Body of pancreas (tissue), 4 donors: ENCODE measurements at regions not wholly inside any gene's neighbourhood (a gene's known extent, or its start where the extent isn't known, plus 50 kb on each side); places are given as distances from the start of the nearest gene placed in this dataset.

ENCODE experiments used
- ATAC-seq: fragments of 150-250 bp; one replicate; pipeline ENCODE4 v1.9.1; 2016
- DNase-seq, 4 donors: peaks; one replicate each; pipeline ENCODE4 v3.0.0-alpha.2; 2019
- H3K27ac ChIP-seq, 4 donors: fragments of 200-600 bp; sonication (generic); 1 replicate in 3 of 4; 2 replicates in 1 of 4; pipeline versions ENCODE4 v1.5.1 to v1.6.1; 2016 to 2019; ENCODE audit warnings: mild to moderate bottlenecking in 1 of 4, mixed read lengths in 1 of 4, moderate library complexity in 1 of 4
- H3K27me3 ChIP-seq, 2 donors: fragments of 200-600 bp; sonication (generic); one replicate each; pipeline ENCODE4 v1.6.0; 2016; ENCODE audit warnings: mild to moderate bottlenecking in 1 of 2
- H3K36me3 ChIP-seq, 2 donors: fragments of 200-600 bp; sonication (generic); replicated peaks in 1 of 2; 2 replicates each; pipeline ENCODE4 v1.5.1; 2016; ENCODE audit warnings: low read depth in 2 of 2; ENCODE audit not compliant: insufficient read depth in 1 of 2
- H3K4me1 ChIP-seq: fragments of 200-600 bp; sonication (generic); one replicate; pipeline ENCODE4 v1.6.0; 2016
- H3K4me3 ChIP-seq, 2 donors: fragments of 200-600 bp; sonication (generic); 1 replicate in 1 of 2; 2 replicates in 1 of 2; pipeline ENCODE4 v1.5.1; 2016 to 2019
- H3K9me3 ChIP-seq, 3 donors: fragments of 200-600 bp; sonication (generic); 1 replicate in 2 of 3; 2 replicates in 1 of 3; pipeline ENCODE4 v1.5.1; 2016
- POLR2A ChIP-seq, 3 donors: fragments of 450-650 bp; IDR thresholded peaks; one replicate each; pipeline ENCODE4 v1.6.1; 2016; ENCODE audit warnings: antibody characterized with exemption in 3 of 3, mild to moderate bottlenecking in 2 of 3
- WGBS, 2 donors: methylation state at CpG; one replicate each; pipeline ENCODE4 v1.1.5; 2017; 5-methylcytosine and 5-hydroxymethylcytosine counted together
- intact Hi-C: fragments of 100-400 bp; cut with DNase I; formaldehyde crosslinking; loops from one replicate; pipeline ENCODE4 v1.15.1; 2023
- TF ChIP-seq, protein P1 (sequence below), 7 experiments: fragments of 450-650 bp in 4 of 7; fragments of 200-600 bp in 3 of 7; sonication (generic) in 3 of 7; IDR thresholded peaks; one replicate each; pipeline ENCODE4 v1.5.1; 2016 to 2019; ENCODE audit warnings: antibody characterized with exemption in 7 of 7

- WGBS, 2 donors, result 85 to 92% methylated on average over 3 of the region's 3 CpGs
- no peaks in the 10 kb centered on the region for H3K36me3 ChIP-seq
- intact Hi-C loops, result no loop called here
- TF ChIP-seq, protein P1, sequence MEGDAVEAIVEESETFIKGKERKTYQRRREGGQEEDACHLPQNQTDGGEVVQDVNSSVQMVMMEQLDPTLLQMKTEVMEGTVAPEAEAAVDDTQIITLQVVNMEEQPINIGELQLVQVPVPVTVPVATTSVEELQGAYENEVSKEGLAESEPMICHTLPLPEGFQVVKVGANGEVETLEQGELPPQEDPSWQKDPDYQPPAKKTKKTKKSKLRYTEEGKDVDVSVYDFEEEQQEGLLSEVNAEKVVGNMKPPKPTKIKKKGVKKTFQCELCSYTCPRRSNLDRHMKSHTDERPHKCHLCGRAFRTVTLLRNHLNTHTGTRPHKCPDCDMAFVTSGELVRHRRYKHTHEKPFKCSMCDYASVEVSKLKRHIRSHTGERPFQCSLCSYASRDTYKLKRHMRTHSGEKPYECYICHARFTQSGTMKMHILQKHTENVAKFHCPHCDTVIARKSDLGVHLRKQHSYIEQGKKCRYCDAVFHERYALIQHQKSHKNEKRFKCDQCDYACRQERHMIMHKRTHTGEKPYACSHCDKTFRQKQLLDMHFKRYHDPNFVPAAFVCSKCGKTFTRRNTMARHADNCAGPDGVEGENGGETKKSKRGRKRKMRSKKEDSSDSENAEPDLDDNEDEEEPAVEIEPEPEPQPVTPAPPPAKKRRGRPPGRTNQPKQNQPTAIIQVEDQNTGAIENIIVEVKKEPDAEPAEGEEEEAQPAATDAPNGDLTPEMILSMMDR (IDR thresholded peaks at IDR 0.05), result no peak
- no peak for TF ChIP-seq POLR2A (IDR thresholded peaks at IDR 0.05)
- H3K4me3 ChIP-seq, result no peak overlapping the region
- ATAC-seq, result no peak
- no peaks in the 10 kb centered on the region for H3K27me3 ChIP-seq
- no peak for DNase-seq
- H3K4me1 ChIP-seq, result no peaks in the 10 kb centered on the region
- H3K9me3 ChIP-seq, result no peaks in the 10 kb centered on the region
- H3K27ac ChIP-seq, result no peak overlapping the region
Observed at GRCh38 chr4:157887316-157887715, 285.5 kb downstream of the GASK1B start.

DNA sequence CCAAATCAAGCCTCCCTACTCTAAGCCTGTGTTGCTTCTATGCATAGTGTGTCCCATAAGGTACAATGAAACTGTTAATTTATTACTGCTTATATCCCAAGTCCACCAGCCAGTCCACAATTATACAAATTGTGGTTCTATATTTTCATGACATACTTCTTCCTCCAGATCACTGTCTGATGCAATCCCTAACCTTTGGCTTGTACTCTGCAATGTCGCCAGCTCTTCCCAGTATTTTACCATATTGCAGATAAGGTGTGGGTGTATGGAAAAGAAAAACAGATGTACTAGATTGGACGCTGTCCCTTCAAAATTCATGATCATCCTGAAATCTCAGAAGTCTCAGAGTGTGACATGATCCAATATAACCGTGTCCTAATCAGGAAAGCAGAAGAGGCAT is 286.2 kb downstream of the GASK1B start:
- no peak overlapping the region for H3K4me3 ChIP-seq
- no peaks in the 10 kb centered on the region for H3K27me3 ChIP-seq
- H3K4me1 ChIP-seq, result no peaks in the 10 kb centered on the region
- no peaks in the 10 kb centered on the region for H3K36me3 ChIP-seq
- ATAC-seq, result no peak
- intact Hi-C loops, result no loop called here
- H3K9me3 ChIP-seq, result no peaks in the 10 kb centered on the region
- TF ChIP-seq, protein P1 (IDR thresholded peaks at IDR 0.05), result no peak
- no peak for TF ChIP-seq POLR2A (IDR thresholded peaks at IDR 0.05)
- H3K27ac ChIP-seq, result no peak overlapping the region
- no peak for DNase-seq
- 70 to 79% methylated on average over 3 of the region's 3 CpGs for WGBS, 2 donors

GRCh38 chr4:157885811-157886210 is 287.0 kb downstream of the GASK1B start:
- Histone ChIP-seq H3K36me3 (no peaks in the 10 kb centered on the region), H3K4me1 (no peaks in the 10 kb centered on the region), H3K4me3 (no peak overlapping the region), H3K27me3 (no peaks in the 10 kb centered on the region), H3K9me3 (no peaks in the 10 kb centered on the region), H3K27ac (no peak overlapping the region)
- intact Hi-C loops, result no loop called here
- ATAC-seq, result no peak
- DNase-seq, result no peak
- TF ChIP-seq POLR2A (IDR thresholded peaks at IDR 0.05), result no peak
- TF ChIP-seq, protein P1 (IDR thresholded peaks at IDR 0.05), result no peak
- 62 to 68% methylated on average over 3 of the region's 3 CpGs for WGBS, 2 donors

DNA sequence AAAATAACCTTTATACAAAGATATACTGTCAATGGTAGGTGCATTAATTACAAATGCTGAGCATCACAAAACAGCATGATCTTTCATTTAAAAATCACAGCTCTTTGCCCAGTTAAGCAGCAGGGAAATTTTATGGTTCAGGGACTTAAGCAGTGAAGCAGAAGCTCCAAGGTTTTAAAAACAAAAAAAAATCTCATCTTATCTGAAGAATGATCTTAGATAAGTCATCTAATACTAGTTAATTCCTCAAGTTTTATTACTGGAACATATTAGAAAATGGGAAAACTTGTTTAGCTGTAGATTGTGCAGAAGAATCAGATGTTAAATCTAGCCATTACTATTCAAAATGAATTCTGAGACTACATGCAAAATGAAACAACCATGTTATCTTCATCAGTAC is 289.9 kb downstream of the GASK1B start:
- intact Hi-C loops, result no loop called here
- Histone ChIP-seq H3K27me3 (no peaks in the 10 kb centered on the region), H3K36me3 (no peaks in the 10 kb centered on the region), H3K4me1 (no peaks in the 10 kb centered on the region), H3K4me3 (no peak overlapping the region), H3K27ac (no peak overlapping the region), H3K9me3 (no peaks in the 10 kb centered on the region)
- ATAC-seq (no peak), DNase-seq (no peak)
- no peak for TF ChIP-seq POLR2A (IDR thresholded peaks at IDR 0.05)
- TF ChIP-seq, protein P1 (IDR thresholded peaks at IDR 0.05), result no peak

DNA sequence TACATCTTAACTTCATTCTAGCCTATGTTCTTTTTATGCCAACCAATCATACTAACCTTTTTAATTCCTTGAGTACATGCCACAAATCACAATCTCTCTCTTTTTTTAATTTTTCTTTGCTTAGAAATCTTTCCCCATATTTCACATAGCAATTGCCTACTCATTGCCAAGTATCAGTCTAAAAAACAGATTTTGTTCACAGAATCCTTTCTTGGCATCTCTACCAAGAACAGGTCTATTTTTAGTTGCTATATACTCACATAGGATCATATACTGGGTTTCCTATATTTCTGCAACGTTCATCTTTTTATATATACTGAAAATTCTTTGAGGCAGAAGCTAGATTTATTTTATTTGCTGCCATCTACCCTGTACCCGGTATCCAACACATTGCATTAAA is 292.1 kb downstream of the GASK1B start:
- no peak overlapping the region for H3K4me3 ChIP-seq
- H3K4me1 ChIP-seq, result no peaks in the 10 kb centered on the region
- no peaks in the 10 kb centered on the region for H3K27me3 ChIP-seq
- H3K27ac ChIP-seq, result no peak overlapping the region
- no peaks in the 10 kb centered on the region for H3K36me3 ChIP-seq
- no peak for ATAC-seq
- no peaks in the 10 kb centered on the region for H3K9me3 ChIP-seq
- WGBS, 2 donors, result 76% methylated on average over 2 of the region's 2 CpGs
- no peak for TF ChIP-seq POLR2A (IDR thresholded peaks at IDR 0.05)
- TF ChIP-seq, protein P1 (IDR thresholded peaks at IDR 0.05), result no peak
- intact Hi-C loops, result no loop called here
- DNase-seq, result no peak
